Keratinocyte (primary cell): ENCODE measurements at regions not wholly inside any gene's neighbourhood (a gene's known extent, or its start where the extent isn't known, plus 50 kb on each side); places are given as distances from the start of the nearest gene placed in this dataset.

Source experiments
- DNase-seq: peaks from one replicate; pipeline ENCODE4 v3.0.0-alpha.2; 2011; ENCODE audit warnings: low read depth, missing footprints, low spot score
- FAIRE-seq: peaks from 2 replicates; lab custom pipeline; 2011; peaks lifted over from hg19 to GRCh38; lab: Jason Lieb, UNC
- H2AFZ ChIP-seq: 2 replicates; pipeline ENCODE4 v1.6.0; 2012; ENCODE audit warnings: low read length, control low read depth, inconsistent platforms; ENCODE audit not compliant: control insufficient read depth
- H3K27ac ChIP-seq: 2 replicates; pipeline ENCODE4 v1.5.1; 2011; ENCODE audit warnings: low read length; ENCODE audit not compliant: control insufficient read depth, insufficient read depth
- H3K27me3 ChIP-seq: 3 replicates; pipeline ENCODE4 v1.6.0; 2011; ENCODE audit warnings: low read length; ENCODE audit not compliant: control insufficient read depth, insufficient read depth; ENCODE audit errors: extremely low read depth
- H3K36me3 ChIP-seq, 2 experiments: 2 replicates in 1 of 2; 3 replicates in 1 of 2; pipeline ENCODE4 v1.5.1; 2011; ENCODE audit warnings: low read length in 2 of 2, mild to moderate bottlenecking in 1 of 2; ENCODE audit not compliant: control insufficient read depth in 2 of 2, insufficient read depth in 2 of 2; ENCODE audit errors: extremely low read depth in 1 of 2
- H3K4me1 ChIP-seq: 3 replicates; pipeline ENCODE4 v1.5.1; 2011; ENCODE audit warnings: low read length; ENCODE audit not compliant: control insufficient read depth, insufficient read depth; ENCODE audit errors: extremely low read depth
- H3K4me2 ChIP-seq: 3 replicates; pipeline ENCODE4 v1.6.0; 2011; ENCODE audit warnings: low read depth, low read length; ENCODE audit not compliant: control insufficient read depth, insufficient read depth; ENCODE audit errors: extremely low read depth
- H3K4me3 ChIP-seq, 3 experiments: fragments of 200-600 bp in 1 of 3; sonication (generic) in 1 of 3; 2 replicates in 2 of 3; 3 replicates in 1 of 3; pipeline ENCODE4 v1.5.1; 2011 to 2016; ENCODE audit warnings: low read length in 3 of 3, mild to moderate bottlenecking in 3 of 3, control low read depth in 2 of 3, inconsistent platforms in 1 of 3, low read depth in 1 of 3, mixed read lengths in 1 of 3, mixed run types in 1 of 3, moderate library complexity in 1 of 3; ENCODE audit not compliant: control insufficient read depth in 2 of 3, insufficient read depth in 2 of 3; ENCODE audit errors: extremely low read depth in 1 of 3
- H3K79me2 ChIP-seq: 2 replicates; pipeline ENCODE4 v1.6.0; 2012; ENCODE audit warnings: low read length; ENCODE audit not compliant: control insufficient read depth, insufficient read depth
- H3K9ac ChIP-seq: 3 replicates; pipeline ENCODE4 v1.6.0; 2011; ENCODE audit warnings: low read length; ENCODE audit not compliant: control insufficient read depth, insufficient read depth; ENCODE audit errors: extremely low read depth
- H3K9me1 ChIP-seq: 3 replicates; pipeline ENCODE4 v1.6.0; 2011; ENCODE audit warnings: low read length; ENCODE audit not compliant: control insufficient read depth, insufficient read depth; ENCODE audit errors: extremely low read depth
- H3K9me3 ChIP-seq: 2 replicates; pipeline ENCODE4 v1.5.1; 2012; ENCODE audit warnings: low read depth, low read length; ENCODE audit not compliant: control insufficient read depth
- H4K20me1 ChIP-seq: 3 replicates; pipeline ENCODE4 v1.6.0; 2011; ENCODE audit warnings: low read length; ENCODE audit not compliant: control insufficient read depth, insufficient read depth; ENCODE audit errors: extremely low read depth
- CTCF ChIP-seq, 3 experiments: IDR thresholded peaks in 1 of 3; conservative IDR thresholded peaks in 1 of 3; optimal IDR thresholded peaks in 1 of 3; 2 replicates in 2 of 3; 3 replicates in 1 of 3; pipeline versions ENCODE3 to v1.5.1; 2011; ENCODE audit warnings: low read length in 3 of 3, mild to moderate bottlenecking in 3 of 3, moderate library complexity in 2 of 3, control low read depth in 1 of 3, inconsistent platforms in 1 of 3; ENCODE audit not compliant: insufficient read depth in 2 of 3; ENCODE audit errors: extremely low read depth in 1 of 3
- EZH2 ChIP-seq: IDR thresholded peaks from one replicate; pipeline ENCODE4 v1.6.1; 2012; ENCODE audit warnings: inconsistent platforms, mild to moderate bottlenecking, low read length, moderate library complexity
- dilution Hi-C: fragments of 300-500 bp; cut with MboI; formaldehyde crosslinking; loops from one replicate; pipeline ENCODE4 v1.7.0; 2020; ENCODE audit warnings: low sequenced_read_pairs; ENCODE audit not compliant: extremely low pct_ligation_motif_present

GRCh38 chr15:79598639-79599038 lies 166.5 kb downstream of the MINAR1 start:
- no peaks in the 10 kb centered on the region for H3K4me1 ChIP-seq
- dilution Hi-C loops: no loop called here
- H3K9me3 ChIP-seq: no peaks in the 10 kb centered on the region
- DNase-seq: no peak
- H3K27ac ChIP-seq: no peak overlapping the region
- H3K9me1 ChIP-seq: no peaks in the 10 kb centered on the region
- no peak overlapping the region for H3K4me2 ChIP-seq
- H3K4me3 ChIP-seq: no peak overlapping the region
- H3K27me3 ChIP-seq: no peaks in the 10 kb centered on the region
- no peak overlapping the region for H3K9ac ChIP-seq
- no peak for FAIRE-seq
- H3K79me2 ChIP-seq: no peaks in the 10 kb centered on the region
- no peaks in the 10 kb centered on the region for H3K36me3 ChIP-seq
- H4K20me1 ChIP-seq: no peaks in the 10 kb centered on the region
- TF ChIP-seq CTCF (optimal IDR thresholded peaks at IDR 0.05 in 1 of 3, IDR thresholded peaks at IDR 0.05 in 1 of 3, conservative IDR thresholded peaks at IDR 0.05 in 1 of 3; ENCODE audit: extremely low read depth in 1 of 3, insufficient read depth in 2 of 3, low read length in 3 of 3) (no peak), EZH2 (no peak)
- H2AFZ ChIP-seq: no peak overlapping the region

- Histone ChIP-seq H3K27ac (no peak overlapping the region), H2AFZ (no peak overlapping the region), H3K9me3 (no peaks in the 10 kb centered on the region), H3K4me1 (no peaks in the 10 kb centered on the region), H3K9ac (no peak overlapping the region), H3K4me3 (no peak overlapping the region), H3K4me2 (no peak overlapping the region), H3K36me3 (no peaks in the 10 kb centered on the region), H3K79me2 (no peaks in the 10 kb centered on the region), H4K20me1 (no peaks in the 10 kb centered on the region), H3K27me3 (no peaks in the 10 kb centered on the region), H3K9me1 (no peaks in the 10 kb centered on the region)
- no peak for TF ChIP-seq CTCF (optimal IDR thresholded peaks at IDR 0.05 in 1 of 3, IDR thresholded peaks at IDR 0.05 in 1 of 3, conservative IDR thresholded peaks at IDR 0.05 in 1 of 3; ENCODE audit: extremely low read depth in 1 of 3, insufficient read depth in 2 of 3, low read length in 3 of 3)
- TF ChIP-seq EZH2: no peak
- FAIRE-seq (no peak), DNase-seq (no peak)
- dilution Hi-C loops: no loop called here
Measured at GRCh38 chr15:79601405-79602086, 169.4 kb downstream of the MINAR1 start.
